8988T (cell line): ENCODE measurements at regions not wholly inside any gene's neighbourhood (a gene's known extent, or its start where the extent isn't known, plus 50 kb on each side); places are given as distances from the start of the nearest gene placed in this dataset.
"Not testable (repeated sequence)": the region's sequence is repeated elsewhere in the genome, so short reads cannot be mapped to it uniquely, and the experiment has no call there.

Experiments
- DNase-seq: peaks from one replicate; pipeline ENCODE4 v3.0.0; 2011

- no peak for DNase-seq
Measured at GRCh38 chr9:79489261-79490000, 82.3 kb upstream of the TLE4 start.

DNA sequence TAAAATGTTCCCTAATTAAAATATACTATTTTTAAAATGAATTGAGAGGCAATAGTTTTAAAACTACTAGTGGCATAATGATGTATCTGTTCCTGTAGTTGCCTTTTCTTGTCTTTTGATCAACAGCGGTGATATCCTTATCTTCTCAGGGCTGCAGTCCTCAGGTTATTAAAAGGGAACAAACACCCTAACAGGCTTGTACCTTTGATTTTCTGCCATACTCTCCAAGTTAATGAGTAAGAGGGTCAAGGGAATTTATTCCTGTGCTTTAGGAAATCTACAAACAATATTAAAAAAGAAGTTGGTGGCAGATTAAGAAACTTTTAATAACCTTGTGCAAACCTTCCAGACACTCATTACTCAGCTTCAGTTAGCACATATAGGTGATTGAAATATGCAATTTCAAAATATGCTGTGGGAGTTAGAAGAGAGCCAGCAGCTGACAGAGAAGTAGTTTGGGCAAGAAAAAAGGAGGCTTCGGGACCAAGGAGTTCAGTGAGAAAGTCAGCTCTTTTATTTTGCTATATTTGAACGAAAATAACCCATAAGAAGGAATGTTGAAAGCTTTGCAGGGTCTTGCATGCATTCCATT, 81.0 kb upstream of the TLE4 start:
- DNase-seq: no peak

- no peak for DNase-seq
Measured at GRCh38 chr9:79492092-79493009, 79.4 kb upstream of the TLE4 start.

GRCh38 chr9:79500196-79500864, 71.4 kb upstream of the TLE4 start:
- DNase-seq: not testable (repeated sequence)

GRCh38 chr9:79501546-79501945, 70.2 kb upstream of the TLE4 start:
- DNase-seq: no peak

DNA sequence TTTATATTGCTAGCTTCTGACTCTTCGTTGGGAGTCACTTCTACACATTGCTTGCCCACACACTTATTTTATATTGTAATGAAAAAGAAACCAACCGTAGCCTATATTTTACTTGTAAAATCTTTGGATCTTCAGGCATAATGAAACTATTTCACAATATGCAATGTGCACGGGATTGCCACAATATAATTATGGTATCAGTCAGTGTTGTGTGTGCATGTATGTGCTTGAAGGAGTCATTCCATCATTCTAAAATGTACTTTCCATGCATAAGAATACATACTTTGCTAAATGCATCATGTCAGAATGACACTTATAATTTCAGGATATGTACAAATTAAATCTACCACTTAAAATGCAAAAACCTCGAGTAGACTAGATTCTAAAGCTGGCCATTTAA, 64.0 kb upstream of the TLE4 start:
- DNase-seq: no peak

GRCh38 chr9:79512251-79512650, 59.5 kb upstream of the TLE4 start:
- DNase-seq: no peak
